ENCODE measurements at regions not wholly inside any gene's neighbourhood (a gene's known extent, or its start where the extent isn't known, plus 50 kb on each side); places are given as distances from the start of the nearest gene placed in this dataset.

- Histone ChIP-seq H3K4me1 (ENCODE audit: insufficient read depth, low read length) (no peaks in the 10 kb centered on the region), H2AFZ (ENCODE audit: low read depth, low read length) (no peak overlapping the region), H3K9me3 (ENCODE audit: insufficient read depth, low read depth, low read length) (no peaks in the 10 kb centered on the region), H3K79me2 (ENCODE audit: insufficient read depth, low read length) (no peaks in the 10 kb centered on the region), H3K4me3 (ENCODE audit: insufficient read depth, low read depth, low read length) (no peak overlapping the region), H3K27me3 (ENCODE audit: insufficient read depth, low read length) (no peaks in the 10 kb centered on the region), H3K4me2 (ENCODE audit: low read length) (no peak overlapping the region), H4K20me1 (ENCODE audit: insufficient read depth, low read length) (no peaks in the 10 kb centered on the region), H3K36me3 (ENCODE audit: insufficient read depth, low read length) (no peaks in the 10 kb centered on the region), H3K27ac (ENCODE audit: low read depth, low read length) (no peak overlapping the region), H3K9ac (ENCODE audit: low read length) (no peak overlapping the region)
- Mint-ChIP-seq H3K4me3 (ENCODE audit: unreplicated experiment) (no peak overlapping the region), H3K9me3 (ENCODE audit: unreplicated experiment) (peaks cover 15% of the 10 kb centered on the region), H3K27ac (ENCODE audit: unreplicated experiment) (no peak overlapping the region), H3K27me3 (ENCODE audit: low read depth, unreplicated experiment) (no peaks in the 10 kb centered on the region), H3K36me3 (ENCODE audit: low read depth, unreplicated experiment) (no peaks in the 10 kb centered on the region), H3K4me1 (ENCODE audit: low read depth, unreplicated experiment) (no peaks in the 10 kb centered on the region)
- FAIRE-seq (no peak), DNase-seq (ENCODE audit: low read depth) (no peak)
- TF ChIP-seq EZH2 (IDR thresholded peaks at IDR 0.05; ENCODE audit: insufficient read depth, low read length) (no peak), CTCF (IDR thresholded peaks at IDR 0.05; ENCODE audit: insufficient read depth, low read depth, low read length) (no peak)
These were observed 229.2 kb upstream of the KCNK2 start for GRCh38 chr1:214853340-214853739.

- no peaks in the 10 kb centered on the region for H3K27me3 ChIP-seq (ENCODE audit: insufficient read depth, low read length)
- no peaks in the 10 kb centered on the region for H3K27me3 Mint-ChIP-seq (ENCODE audit: low read depth, unreplicated experiment)
- no peak overlapping the region for H3K4me2 ChIP-seq (ENCODE audit: low read length)
- no peak overlapping the region for H3K27ac ChIP-seq (ENCODE audit: low read depth, low read length)
- H3K27ac Mint-ChIP-seq (ENCODE audit: unreplicated experiment), result no peak overlapping the region
- no peaks in the 10 kb centered on the region for H3K9me3 ChIP-seq (ENCODE audit: insufficient read depth, low read depth, low read length)
- no peaks in the 10 kb centered on the region for H3K4me1 ChIP-seq (ENCODE audit: insufficient read depth, low read length)
- peaks cover 15% of the 10 kb centered on the region for H3K9me3 Mint-ChIP-seq (ENCODE audit: unreplicated experiment)
- H3K4me3 Mint-ChIP-seq (ENCODE audit: unreplicated experiment), result no peak overlapping the region
- no peaks in the 10 kb centered on the region for H3K79me2 ChIP-seq (ENCODE audit: insufficient read depth, low read length)
- TF ChIP-seq EZH2 (IDR thresholded peaks at IDR 0.05; ENCODE audit: insufficient read depth, low read length) (no peak), CTCF (IDR thresholded peaks at IDR 0.05; ENCODE audit: insufficient read depth, low read depth, low read length) (no peak)
- H2AFZ ChIP-seq (ENCODE audit: low read depth, low read length), result no peak overlapping the region
- no peak overlapping the region for H3K4me3 ChIP-seq (ENCODE audit: insufficient read depth, low read depth, low read length)
- H3K36me3 Mint-ChIP-seq (ENCODE audit: low read depth, unreplicated experiment), result no peaks in the 10 kb centered on the region
- no peaks in the 10 kb centered on the region for H4K20me1 ChIP-seq (ENCODE audit: insufficient read depth, low read length)
- H3K36me3 ChIP-seq (ENCODE audit: insufficient read depth, low read length), result no peaks in the 10 kb centered on the region
- FAIRE-seq (no peak), DNase-seq (ENCODE audit: low read depth) (peak; percentile 41)
- H3K9ac ChIP-seq (ENCODE audit: low read length), result no peak overlapping the region
- no peaks in the 10 kb centered on the region for H3K4me1 Mint-ChIP-seq (ENCODE audit: low read depth, unreplicated experiment)
These were observed 228.2 kb upstream of the KCNK2 start for GRCh38 chr1:214854126-214854875.

DNA sequence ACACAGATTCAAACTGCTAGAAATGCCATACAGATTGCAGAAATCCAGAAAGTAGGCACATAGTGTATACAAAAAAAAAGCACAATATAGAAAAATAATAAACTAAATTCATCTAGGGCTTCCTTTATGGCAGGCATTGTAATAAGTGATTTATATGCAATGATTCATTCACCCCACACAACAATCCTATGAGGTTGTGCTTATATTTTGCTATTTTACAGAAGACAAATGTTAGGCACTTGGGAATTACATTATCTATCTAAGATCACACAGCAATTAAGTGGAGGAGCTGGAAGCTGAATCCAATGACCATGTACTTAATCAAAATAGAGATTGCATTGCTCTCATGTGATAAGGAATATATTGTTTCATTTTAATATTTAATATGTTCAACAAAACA lies 225.7 kb upstream of the KCNK2 start:
- Histone ChIP-seq H3K4me3 (ENCODE audit: insufficient read depth, low read depth, low read length) (no peak overlapping the region), H3K4me1 (ENCODE audit: insufficient read depth, low read length) (no peaks in the 10 kb centered on the region), H3K36me3 (ENCODE audit: insufficient read depth, low read length) (no peaks in the 10 kb centered on the region), H3K4me2 (ENCODE audit: low read length) (no peak overlapping the region), H3K27me3 (ENCODE audit: insufficient read depth, low read length) (no peaks in the 10 kb centered on the region), H4K20me1 (ENCODE audit: insufficient read depth, low read length) (no peaks in the 10 kb centered on the region), H3K27ac (ENCODE audit: low read depth, low read length) (no peak overlapping the region), H2AFZ (ENCODE audit: low read depth, low read length) (no peak overlapping the region), H3K79me2 (ENCODE audit: insufficient read depth, low read length) (no peaks in the 10 kb centered on the region), H3K9me3 (ENCODE audit: insufficient read depth, low read depth, low read length) (no peaks in the 10 kb centered on the region), H3K9ac (ENCODE audit: low read length) (no peak overlapping the region)
- Mint-ChIP-seq H3K36me3 (ENCODE audit: low read depth, unreplicated experiment) (no peaks in the 10 kb centered on the region), H3K27ac (ENCODE audit: unreplicated experiment) (no peak overlapping the region), H3K4me3 (ENCODE audit: unreplicated experiment) (no peak overlapping the region), H3K9me3 (ENCODE audit: unreplicated experiment) (no peaks in the 10 kb centered on the region), H3K4me1 (ENCODE audit: low read depth, unreplicated experiment) (no peaks in the 10 kb centered on the region), H3K27me3 (ENCODE audit: low read depth, unreplicated experiment) (no peaks in the 10 kb centered on the region)
- no peak for TF ChIP-seq CTCF (IDR thresholded peaks at IDR 0.05; ENCODE audit: insufficient read depth, low read depth, low read length)
- no peak for TF ChIP-seq EZH2 (IDR thresholded peaks at IDR 0.05; ENCODE audit: insufficient read depth, low read length)
- no peak for DNase-seq (ENCODE audit: low read depth)
- FAIRE-seq, result no peak

All from astrocyte (in vitro differentiated cells and primary cell).